Progenitor cell of endocrine pancreas (in vitro differentiated cells): ENCODE measurements at regions not wholly inside any gene's neighbourhood (a gene's known extent, or its start where the extent isn't known, plus 50 kb on each side); places are given as distances from the start of the nearest gene placed in this dataset.

Experiments used
- DNase-seq: peaks from one replicate; pipeline ENCODE4 v3.0.0; 2021; ENCODE audit warnings: low spot score; ENCODE audit not compliant: unreplicated experiment
- H3K27ac Mint-ChIP-seq: 2 replicates; pipeline ENCODE4 v1.8.0; 2021; ENCODE audit warnings: mild to moderate bottlenecking, moderate library complexity, mixed read lengths
- H3K27me3 Mint-ChIP-seq: 2 replicates; pipeline ENCODE4 v1.8.0; 2021; ENCODE audit warnings: mixed read lengths
- H3K36me3 Mint-ChIP-seq: 2 replicates; pipeline ENCODE4 v1.8.0; 2022; ENCODE audit warnings: mixed read lengths; ENCODE audit not compliant: insufficient read depth
- H3K4me1 Mint-ChIP-seq: 2 replicates; pipeline ENCODE4 v1.8.0; 2021; ENCODE audit warnings: low read depth, mixed read lengths
- H3K4me3 Mint-ChIP-seq: 2 replicates; pipeline ENCODE4 v1.8.0; 2021; ENCODE audit warnings: low read depth, mild to moderate bottlenecking, moderate library complexity, mixed read lengths
- H3K9me3 Mint-ChIP-seq: 2 replicates; pipeline ENCODE4 v1.8.0; 2021; ENCODE audit warnings: low read depth, mixed read lengths
- TF ChIP-seq, protein P1 (sequence below): fragments of 200-600 bp; sonication (generic); IDR thresholded peaks from one replicate; pipeline ENCODE4 v1.5.0; 2021; ENCODE audit warnings: antibody characterized with exemption, mild to moderate bottlenecking; ENCODE audit not compliant: unreplicated experiment

DNA sequence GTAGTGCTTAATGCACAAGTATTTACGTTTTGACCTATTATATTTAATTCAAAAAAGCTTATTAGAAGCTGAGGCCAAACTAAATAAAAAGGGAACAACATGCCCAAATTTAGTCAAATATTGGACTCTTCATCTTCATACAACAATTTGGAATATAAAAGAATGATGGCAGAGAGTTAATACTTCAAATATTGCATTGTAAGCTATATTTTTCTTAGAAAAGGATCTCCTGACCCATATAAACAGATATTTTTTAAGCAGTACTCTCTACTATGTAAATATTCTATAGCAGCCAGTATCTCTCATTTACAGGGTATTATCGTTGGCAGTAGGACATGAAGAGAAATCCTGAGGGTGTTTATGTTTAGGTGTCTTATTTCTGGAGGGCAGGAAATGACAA lies 531.2 kb downstream of the NYAP2 start:
- no peaks in the 10 kb centered on the region for H3K36me3 Mint-ChIP-seq
- no peaks in the 10 kb centered on the region for H3K27me3 Mint-ChIP-seq
- H3K4me3 Mint-ChIP-seq, result no peak overlapping the region
- no peak overlapping the region for H3K27ac Mint-ChIP-seq
- TF ChIP-seq, protein P1, sequence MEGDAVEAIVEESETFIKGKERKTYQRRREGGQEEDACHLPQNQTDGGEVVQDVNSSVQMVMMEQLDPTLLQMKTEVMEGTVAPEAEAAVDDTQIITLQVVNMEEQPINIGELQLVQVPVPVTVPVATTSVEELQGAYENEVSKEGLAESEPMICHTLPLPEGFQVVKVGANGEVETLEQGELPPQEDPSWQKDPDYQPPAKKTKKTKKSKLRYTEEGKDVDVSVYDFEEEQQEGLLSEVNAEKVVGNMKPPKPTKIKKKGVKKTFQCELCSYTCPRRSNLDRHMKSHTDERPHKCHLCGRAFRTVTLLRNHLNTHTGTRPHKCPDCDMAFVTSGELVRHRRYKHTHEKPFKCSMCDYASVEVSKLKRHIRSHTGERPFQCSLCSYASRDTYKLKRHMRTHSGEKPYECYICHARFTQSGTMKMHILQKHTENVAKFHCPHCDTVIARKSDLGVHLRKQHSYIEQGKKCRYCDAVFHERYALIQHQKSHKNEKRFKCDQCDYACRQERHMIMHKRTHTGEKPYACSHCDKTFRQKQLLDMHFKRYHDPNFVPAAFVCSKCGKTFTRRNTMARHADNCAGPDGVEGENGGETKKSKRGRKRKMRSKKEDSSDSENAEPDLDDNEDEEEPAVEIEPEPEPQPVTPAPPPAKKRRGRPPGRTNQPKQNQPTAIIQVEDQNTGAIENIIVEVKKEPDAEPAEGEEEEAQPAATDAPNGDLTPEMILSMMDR, result no peak
- no peaks in the 10 kb centered on the region for H3K4me1 Mint-ChIP-seq
- no peak for DNase-seq
- no peaks in the 10 kb centered on the region for H3K9me3 Mint-ChIP-seq

DNA sequence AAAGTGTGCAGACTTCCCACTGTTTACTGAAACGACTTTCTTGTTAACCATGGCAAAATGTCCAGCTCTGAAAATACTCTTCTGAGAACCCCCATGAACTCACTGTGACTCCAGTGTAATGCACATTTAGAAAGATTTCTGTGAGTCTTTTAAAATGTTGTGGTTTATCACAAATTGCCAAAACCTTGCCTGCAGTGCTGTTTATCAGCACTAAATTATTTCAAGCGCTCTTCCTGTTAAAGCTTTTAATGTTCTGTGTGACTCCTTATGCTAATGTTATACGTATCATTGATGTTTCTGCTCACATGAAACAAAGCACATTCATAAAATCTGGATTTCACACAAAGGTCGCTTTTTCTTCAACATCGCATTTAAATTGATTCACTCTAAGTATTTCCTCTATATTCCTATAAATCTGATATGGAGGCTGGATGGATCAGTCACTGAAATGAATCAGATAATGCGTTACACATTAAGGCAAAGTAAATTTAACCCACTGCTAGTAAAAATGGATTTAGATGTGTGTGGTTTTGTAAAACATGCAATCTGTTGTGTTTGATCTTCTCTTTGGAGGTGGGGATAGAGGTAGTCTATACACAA lies 521.2 kb downstream of the NYAP2 start:
- Mint-ChIP-seq H3K36me3 (no peaks in the 10 kb centered on the region), H3K4me3 (no peak overlapping the region), H3K4me1 (no peaks in the 10 kb centered on the region), H3K9me3 (no peaks in the 10 kb centered on the region), H3K27me3 (no peaks in the 10 kb centered on the region), H3K27ac (no peak overlapping the region)
- TF ChIP-seq, protein P1, result no peak
- DNase-seq, result no peak

DNA sequence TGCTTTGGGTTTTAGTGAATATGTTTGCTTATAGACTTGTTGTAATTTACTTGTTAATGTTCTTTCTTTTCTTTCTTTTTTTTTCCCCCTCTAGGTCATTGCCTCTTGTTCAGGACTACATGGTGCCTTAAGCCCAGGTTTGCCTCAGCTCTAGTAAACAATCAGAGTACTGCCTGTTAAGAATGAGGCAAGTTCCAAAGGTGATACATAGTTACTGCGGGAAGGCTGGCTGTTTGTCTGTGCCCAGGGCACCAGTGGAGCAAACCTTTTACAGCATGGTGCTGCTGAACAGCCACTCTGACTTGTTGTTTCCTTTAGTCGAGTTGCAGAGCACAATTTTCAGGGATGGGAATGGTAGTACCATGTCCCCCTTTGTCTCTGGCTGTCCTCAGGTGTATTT lies 517.2 kb downstream of the NYAP2 start:
- peaks cover 3% of the 10 kb centered on the region for H3K9me3 Mint-ChIP-seq
- TF ChIP-seq, protein P1, result no peak
- H3K27me3 Mint-ChIP-seq, result no peaks in the 10 kb centered on the region
- DNase-seq, result no peak
- H3K4me1 Mint-ChIP-seq, result no peaks in the 10 kb centered on the region
- H3K27ac Mint-ChIP-seq, result no peak overlapping the region
- no peaks in the 10 kb centered on the region for H3K36me3 Mint-ChIP-seq
- no peak overlapping the region for H3K4me3 Mint-ChIP-seq

DNA sequence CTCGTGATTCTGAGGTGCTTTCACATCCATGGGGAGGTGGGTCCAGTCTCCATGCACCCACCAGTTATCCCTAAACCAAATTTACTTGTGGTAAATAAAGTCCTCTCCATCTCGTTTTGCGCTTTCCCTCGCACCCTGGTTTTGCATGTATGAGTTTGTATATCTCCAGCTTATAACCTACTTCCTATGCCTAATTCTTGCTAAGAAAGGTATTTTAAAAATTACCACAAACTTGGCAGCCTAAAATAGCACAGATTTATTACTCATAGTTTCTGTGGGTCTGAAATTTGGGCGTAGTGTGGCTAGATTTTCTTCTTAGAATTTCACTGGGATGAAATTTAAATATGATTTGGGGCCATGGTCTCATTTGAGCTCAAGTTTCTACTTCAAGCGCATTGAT lies 511.5 kb downstream of the NYAP2 start:
- no peak overlapping the region for H3K27ac Mint-ChIP-seq
- TF ChIP-seq, protein P1, result no peak
- no peaks in the 10 kb centered on the region for H3K36me3 Mint-ChIP-seq
- H3K4me3 Mint-ChIP-seq, result no peak overlapping the region
- no peaks in the 10 kb centered on the region for H3K27me3 Mint-ChIP-seq
- H3K4me1 Mint-ChIP-seq, result no peaks in the 10 kb centered on the region
- H3K9me3 Mint-ChIP-seq, result peaks cover 3% of the 10 kb centered on the region
- DNase-seq, result no peak

DNA sequence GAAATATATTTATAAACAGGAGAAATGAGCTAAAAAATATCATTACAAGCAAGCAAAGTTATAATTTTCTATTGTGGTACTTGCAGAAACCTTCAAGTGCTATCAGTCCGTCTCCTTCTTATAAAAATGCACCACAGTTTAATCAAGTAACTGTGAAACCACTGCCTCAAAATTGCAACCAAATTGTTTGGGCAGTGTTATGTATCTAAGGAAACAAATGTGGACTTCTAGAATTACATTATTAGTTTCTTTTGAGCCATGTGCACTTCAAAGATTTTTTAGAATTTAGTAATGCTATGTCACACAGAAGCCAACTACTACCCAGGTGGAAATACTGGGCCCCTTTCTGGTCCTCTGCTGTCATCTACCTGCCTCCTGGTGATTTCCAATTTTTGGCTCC lies 495.6 kb downstream of the NYAP2 start:
- no peak overlapping the region for H3K4me3 Mint-ChIP-seq
- no peak for DNase-seq
- no peaks in the 10 kb centered on the region for H3K27me3 Mint-ChIP-seq
- TF ChIP-seq, protein P1, result no peak
- H3K4me1 Mint-ChIP-seq, result peaks cover 6% of the 10 kb centered on the region
- no peaks in the 10 kb centered on the region for H3K9me3 Mint-ChIP-seq
- no peak overlapping the region for H3K27ac Mint-ChIP-seq
- no peaks in the 10 kb centered on the region for H3K36me3 Mint-ChIP-seq
